Posterior vena cava (tissue), 2 donors: ENCODE measurements at regions not wholly inside any gene's neighbourhood (a gene's known extent, or its start where the extent isn't known, plus 50 kb on each side); places are given as distances from the start of the nearest gene placed in this dataset.

Experiments
- DNase-seq: peaks from one replicate; pipeline ENCODE4 v3.0.0-alpha.2; 2020; ENCODE audit warnings: low spot score
- intact Hi-C, 2 donors: fragments of 100-400 bp; cut with DNase I; formaldehyde crosslinking; loops; one replicate each; pipeline versions ENCODE4 v1.14.1 to v1.14.2; 2022 to 2023
- donor health status: DM: yes; HTN: yes; CAD: no.
- donor health status: DM: yes; HTN: yes; CAD: no.

DNA sequence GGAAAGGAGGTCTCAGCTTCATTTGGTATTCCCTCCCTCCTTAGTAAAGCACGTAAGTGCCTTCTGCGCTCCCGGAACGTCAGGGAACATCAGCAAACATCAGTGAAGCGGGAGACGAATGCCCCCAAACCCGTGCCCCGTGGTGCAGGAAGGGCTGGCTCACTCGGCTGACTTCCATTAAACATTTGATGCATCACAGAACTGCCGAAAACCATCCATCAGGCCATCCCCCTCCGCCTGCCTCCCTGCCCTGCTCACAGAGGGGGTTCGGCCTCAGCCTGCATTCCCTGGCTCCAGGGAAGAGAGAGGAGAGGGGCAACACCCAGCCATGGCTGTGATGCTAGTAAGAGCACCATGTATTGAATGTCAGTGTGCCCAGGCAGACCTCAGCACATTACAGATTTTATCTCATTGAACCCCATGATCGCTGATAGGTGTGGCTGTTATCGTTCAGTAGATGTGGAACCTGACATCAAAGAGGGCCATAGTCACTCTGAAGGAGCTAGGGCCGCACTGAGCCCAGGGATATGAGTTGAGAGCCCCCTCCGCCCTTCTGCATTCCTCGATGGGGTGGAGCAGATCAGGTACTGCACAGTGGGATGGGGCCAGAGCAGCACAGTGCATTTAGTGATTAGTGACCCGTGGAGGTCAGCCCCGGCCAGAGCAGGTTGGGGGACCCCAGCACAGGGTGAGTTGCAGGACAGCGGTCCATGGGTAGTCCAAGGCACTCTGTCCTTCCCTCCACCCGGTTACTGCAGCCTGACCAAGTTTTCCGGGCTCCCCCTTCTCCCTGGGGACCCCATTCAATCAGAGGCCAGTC is 146.4 kb downstream of the RPS24 start:
- peak; percentile 67 for DNase-seq
- intact Hi-C loops: loop anchor here in 1 of 2 donors (5.0 kb wide), 1 partner anchor 407 kb away; no protein-coding TSS in a partner anchor

DNA sequence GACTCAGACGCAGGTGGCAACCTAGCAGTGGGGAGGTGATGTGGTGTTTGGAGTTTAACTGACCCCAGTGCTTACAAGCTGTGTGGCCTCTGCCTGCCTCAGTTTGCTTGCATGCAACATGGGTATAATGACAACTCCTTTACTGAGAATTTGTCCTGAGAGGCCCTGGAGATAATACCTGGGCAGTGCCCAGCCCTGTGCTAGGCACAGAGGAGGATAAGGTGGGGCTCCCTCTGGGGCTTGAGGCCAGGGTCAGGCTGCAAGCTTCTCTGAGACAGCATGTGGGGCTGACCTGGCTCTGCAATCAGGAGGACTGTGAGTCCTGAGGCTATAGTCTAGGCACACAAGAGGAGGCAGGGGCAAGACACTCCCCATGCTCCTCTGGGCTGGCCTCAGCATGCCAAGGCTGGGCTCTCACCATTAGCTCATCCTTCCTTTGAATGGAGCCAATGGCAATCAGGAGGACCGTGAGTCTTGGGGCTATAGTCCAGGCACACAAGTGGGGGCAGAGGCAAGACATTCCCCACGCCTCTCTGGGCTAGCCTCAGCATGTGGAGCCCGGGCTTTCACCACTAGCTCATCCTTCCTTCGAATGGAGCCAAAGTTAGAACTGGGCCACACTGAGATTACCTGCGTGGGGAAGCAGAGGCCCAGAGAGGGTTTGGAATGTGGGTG is 147.9 kb downstream of the RPS24 start:
- intact Hi-C loops: no loop called here
- DNase-seq: peak; percentile 62

DNA sequence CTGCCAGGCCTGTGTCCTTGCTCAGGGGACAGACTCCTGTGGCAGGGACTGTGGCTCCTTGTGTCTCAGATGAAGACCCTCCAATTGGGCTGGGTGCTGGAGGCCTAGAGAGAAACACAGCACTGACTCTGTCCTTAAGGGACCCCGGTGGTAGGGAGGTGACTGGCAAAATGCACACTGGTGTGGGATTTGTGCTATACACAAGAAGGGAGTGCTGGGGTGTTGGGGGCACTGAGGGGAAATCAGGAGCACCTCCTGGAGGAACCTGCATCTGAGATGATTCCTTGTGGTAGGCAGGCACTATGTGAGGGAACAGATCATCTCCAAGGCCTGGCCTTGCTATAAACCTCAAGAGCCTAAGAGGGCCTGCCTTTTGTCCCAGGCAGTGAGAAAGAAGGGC is 149.2 kb downstream of the RPS24 start:
- DNase-seq: peak; percentile 54
- intact Hi-C loops: no loop called here

DNA sequence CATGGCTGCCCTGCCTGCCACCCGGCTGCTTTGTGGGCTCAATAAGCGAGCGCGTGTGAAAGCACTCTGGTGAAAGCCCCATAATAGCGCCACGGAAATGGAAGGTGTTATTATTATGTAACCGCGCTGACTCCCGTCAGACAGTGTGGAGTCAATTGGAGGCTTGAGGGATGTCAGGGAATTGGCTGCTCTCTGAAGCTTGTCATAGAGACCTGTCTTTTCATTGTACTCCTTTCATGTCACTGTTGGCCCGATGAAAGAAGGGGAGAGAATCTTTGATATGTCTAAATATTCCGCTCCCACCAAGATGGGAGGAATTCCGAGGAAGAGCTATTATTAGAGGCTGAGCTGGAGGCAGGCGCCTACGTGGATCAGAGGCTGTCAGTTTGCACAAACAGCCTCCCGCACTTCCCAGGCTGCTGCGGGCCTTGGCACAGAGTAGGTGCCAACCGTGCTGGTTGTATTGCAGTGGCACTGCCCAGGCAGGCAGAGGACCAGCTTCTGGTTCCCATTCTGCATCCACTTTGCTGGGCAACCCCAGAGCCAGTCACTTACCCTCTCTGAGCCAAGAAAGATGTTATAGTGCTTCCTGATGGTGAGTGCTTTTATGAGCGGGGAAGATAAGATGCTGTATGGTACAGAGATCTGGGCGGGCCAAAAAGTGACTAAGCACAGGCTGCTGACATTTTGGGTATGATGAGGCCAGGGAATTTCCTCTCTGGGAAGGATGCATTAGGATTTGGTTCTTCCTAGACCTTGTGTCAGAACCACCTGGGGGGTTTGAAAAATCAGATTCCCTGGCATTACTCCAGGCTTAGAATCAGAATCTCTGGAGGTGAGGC is 151.4 kb downstream of the RPS24 start:
- intact Hi-C loops: no loop called here
- DNase-seq: peak; percentile 60

DNA sequence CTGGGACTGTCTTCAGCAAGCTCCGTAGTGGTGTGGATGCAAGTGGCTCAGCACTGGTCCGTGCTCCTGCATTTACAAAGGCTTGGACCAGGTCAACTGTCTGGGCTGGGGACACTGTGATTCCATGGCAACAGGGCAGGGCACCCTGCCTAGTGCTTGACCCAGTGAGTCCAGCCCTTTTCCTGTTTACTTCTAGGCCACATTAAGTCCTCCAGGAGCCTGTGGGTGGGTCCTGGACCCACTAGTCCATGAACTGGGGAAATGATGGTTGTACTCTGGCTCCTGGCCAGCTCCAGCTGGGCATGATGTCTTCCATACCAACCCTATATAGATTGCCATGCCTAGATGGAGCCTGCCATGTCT is 152.0 kb downstream of the RPS24 start:
- intact Hi-C loops: no loop called here
- peak; percentile 79 for DNase-seq

DNA sequence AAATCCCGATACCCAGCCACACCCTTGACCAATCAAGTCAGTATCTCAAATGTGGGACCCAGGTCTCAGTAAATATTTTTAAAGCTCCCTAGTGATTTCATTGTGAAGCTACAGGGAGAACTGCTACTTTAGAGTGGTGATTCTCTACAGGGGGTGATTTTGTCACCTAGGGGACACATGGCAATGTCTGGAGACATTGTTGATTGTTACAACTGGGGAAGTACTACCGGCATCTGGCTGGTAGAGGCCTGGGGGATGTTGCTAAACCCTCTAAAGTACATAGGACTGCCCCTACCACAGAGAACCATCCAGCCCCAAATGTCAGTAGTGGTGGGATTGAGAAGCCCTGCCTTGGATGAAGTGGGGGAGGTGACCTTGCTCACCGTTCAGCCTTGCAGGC is 152.9 kb downstream of the RPS24 start:
- intact Hi-C loops: no loop called here
- DNase-seq: peak; percentile 18

DNA sequence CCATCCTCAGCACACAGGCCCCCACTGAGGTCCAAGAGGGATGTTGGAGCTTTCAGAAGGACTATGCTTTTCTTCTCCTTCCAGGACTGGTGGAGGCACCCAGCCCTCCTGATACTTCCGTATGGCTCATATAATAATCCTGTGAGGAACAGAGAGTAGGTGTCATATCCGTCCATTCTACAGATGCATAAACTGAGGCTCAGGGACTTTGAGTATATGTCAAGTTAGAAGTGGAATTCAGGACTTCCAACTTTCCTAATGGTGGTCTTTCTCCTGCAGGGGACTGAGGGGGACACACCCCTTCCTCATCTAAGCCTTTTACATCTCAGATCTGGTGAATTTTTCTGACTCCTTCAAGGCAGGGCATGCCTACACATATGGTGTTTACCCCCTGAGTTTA is 153.7 kb downstream of the RPS24 start:
- intact Hi-C loops: no loop called here
- DNase-seq: no peak

DNA sequence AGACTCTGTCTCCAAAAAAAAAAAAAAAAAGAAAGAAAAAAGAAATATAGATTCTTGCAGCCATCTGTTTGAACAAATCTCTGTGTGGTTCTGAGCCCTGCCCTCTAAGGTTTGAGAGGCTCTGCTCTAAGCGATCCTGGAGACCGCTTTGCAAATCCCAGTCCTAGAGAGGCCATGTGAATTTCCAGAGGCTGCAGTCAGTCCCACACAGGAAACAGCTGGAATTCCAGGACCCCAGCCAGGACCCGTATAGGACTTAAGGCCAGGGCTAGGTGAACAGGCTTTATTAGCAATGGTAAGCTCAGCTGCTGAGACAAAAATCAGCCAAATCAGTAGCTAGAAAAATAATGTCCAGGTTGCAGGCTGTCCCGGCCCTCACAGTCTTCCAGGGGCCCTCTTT is 154.8 kb downstream of the RPS24 start:
- intact Hi-C loops: no loop called here
- peak; percentile 18 for DNase-seq

DNA sequence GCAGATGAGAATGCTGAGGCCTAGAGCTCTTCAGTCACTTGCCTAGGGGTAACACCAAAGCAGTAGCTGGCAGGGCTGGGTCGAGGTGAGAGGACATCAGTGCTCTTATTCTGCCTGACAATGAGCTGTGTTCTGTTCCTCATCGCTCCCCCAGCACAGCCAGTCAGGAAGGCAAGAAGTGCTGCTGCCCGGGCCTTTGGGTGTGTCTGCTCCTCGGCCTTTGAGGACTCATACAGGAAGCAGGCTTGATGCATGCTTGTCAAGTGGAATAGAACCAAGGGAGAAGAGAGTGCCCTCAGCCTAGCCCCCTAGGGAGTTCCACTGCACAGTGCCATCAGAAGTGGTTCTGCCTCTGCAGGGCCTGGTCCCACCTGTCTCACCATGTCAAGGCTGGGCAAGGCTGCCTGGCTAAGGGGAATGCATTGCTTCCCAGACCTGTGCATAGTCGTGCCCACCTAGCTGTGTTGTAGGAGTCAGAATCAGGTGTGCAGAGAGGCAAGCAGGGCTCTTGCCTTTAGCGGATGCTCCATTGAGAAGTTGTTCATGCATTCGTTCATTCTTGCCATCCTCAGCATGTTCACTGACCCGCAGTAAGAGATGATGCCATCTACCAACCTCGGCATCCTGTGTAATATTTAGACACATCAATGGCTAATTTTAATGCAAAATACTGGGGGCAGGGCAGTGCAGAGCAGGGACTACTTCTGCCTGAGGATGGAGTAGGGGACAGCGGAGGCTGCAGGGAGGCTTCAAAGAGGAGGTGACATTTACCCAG is 156.6 kb downstream of the RPS24 start:
- peak; percentile 62 for DNase-seq
- intact Hi-C loops: no loop called here

DNA sequence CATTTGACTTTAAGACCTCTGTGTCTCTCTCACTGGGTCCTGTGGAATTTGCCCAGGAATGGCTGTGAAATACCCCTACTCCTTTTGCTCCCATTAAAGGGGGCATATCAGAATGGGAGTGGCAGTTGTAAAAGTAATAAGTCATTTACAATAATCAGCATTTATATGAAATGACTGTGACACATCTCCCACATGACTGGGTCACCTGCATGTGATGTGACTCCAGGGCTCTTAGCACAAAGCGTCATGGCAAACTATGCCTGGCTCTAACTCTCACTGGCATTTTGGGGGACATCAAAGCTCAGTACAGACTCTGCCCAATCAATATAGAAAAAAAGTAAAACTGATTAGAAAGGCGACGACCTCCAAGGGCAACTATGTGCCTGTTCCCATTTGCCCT is 157.6 kb downstream of the RPS24 start:
- peak; percentile 13 for DNase-seq
- intact Hi-C loops: no loop called here

DNA sequence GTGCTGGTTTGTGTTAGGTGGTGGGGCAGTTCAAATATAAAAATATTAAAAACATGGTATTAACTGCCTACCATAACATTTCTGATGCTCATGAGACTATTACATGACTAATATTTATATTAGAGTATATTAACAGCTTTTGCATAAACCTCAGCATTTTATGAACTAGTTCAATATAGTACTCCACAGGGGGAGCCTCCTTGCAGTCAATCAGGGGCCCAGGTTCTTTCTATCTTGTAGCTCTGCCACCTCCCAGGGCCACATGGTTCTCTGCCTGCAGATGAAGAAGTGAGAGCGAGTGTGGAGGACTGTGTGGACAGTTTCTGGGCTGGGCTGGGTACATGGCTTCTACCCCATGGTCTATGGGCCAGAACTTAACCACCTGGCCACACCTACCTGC is 159.5 kb downstream of the RPS24 start:
- peak; percentile 45 for DNase-seq
- intact Hi-C loops: no loop called here

DNA sequence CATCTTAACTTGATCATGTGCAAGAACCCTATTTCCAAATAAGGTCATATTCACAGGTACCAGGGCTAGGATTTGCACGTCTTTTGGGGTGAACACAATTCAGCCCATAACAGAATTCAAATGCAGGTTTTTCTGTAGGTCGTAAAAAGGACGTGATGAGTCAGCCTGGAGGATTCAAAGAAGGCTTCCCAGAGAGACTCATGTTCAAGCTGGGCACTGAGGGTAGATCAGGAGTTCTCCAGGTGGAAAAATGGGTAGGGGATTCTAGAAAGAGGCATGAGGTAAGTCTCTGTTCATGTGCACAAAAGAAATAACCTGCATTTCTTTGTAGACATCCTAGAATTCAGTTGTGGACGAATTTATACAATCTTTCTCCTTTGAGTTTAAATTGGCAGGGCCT is 160.4 kb downstream of the RPS24 start:
- intact Hi-C loops: no loop called here

DNA sequence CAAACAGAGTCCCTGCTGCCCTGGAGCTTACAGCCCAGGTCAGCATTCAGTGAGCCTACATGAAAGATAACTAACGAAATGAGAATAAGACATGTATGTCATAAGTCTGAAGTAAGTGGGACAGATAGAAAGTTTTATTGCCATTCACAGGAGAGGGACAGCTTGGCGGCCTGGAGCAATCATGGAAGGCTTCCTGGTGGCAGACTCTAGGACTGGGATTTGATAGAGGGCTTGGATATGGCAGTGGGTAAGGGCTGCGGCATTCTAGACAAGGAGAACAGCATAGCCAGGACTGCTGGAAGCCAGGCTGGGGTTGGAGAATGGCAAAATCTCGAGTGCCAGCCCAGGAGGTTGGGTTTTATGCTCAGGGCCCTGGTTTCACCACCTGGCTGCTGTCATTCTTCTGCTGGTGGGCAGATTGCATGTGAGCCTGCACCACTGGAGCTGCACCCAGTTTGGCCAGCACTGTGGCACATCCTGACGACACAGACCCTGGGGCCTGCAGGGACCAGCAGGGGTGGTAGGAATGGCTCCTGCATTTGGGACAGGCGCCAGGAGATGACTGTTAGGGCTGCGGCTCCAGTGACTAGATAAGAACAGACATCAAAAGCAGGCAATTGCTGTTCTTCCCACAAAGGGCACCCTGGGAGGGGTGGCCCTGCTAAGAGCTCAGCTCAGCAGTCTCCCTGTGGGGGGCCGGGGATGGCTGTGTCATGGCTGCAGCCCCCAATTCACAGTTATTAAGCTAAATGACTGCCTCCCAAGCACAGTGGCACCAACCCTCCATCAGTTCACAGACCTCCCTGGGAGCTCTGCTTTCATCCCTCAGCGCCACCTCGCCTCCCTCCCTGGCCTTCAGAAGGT is 161.1 kb downstream of the RPS24 start:
- intact Hi-C loops: no loop called here
- DNase-seq: peak; percentile 55

More for the DNA sequence above, 160.4 kb downstream of the RPS24 start:
- DNase-seq: no peak

DNA sequence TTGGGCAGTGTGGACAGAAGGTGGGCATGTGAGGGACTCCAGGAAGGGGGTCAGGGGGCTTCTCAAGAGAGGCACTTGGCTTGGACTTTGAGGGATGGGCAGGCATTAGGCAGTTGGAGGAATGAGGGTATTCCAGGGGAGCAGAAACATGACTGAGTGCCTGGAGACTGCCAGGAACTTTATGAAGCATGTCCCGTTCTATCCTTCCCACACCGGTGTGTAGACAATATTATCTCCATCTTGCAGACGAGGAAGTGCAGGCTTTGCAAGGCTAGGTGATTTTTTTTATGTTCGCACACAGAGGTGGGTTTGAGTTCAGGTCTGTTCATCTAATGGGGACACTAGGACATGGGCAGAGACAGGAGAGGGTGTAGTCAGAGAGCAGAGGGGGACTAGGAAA is 162.7 kb downstream of the RPS24 start:
- intact Hi-C loops: no loop called here
- DNase-seq: no peak

DNA sequence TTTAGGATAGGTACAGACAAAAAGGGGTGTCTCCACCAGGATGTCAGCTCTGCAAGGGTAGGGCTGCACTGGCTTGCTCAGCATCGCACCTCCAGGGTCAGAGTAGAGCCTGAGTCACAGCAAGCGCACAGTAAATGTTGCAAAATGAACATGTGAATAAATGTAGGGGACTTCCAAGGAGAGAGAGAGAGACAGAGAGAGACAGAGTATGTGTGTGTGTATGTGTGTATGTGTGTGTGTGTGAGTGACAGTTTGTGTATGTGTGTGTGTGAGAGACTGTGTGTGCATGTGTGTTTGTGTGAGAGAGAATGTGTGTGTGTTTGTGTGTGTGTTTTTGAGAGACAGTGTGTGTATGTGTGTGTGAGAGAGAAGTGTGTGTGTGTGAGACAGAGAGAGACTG is 163.3 kb downstream of the RPS24 start:
- peak; percentile 18 for DNase-seq
- intact Hi-C loops: no loop called here

DNA sequence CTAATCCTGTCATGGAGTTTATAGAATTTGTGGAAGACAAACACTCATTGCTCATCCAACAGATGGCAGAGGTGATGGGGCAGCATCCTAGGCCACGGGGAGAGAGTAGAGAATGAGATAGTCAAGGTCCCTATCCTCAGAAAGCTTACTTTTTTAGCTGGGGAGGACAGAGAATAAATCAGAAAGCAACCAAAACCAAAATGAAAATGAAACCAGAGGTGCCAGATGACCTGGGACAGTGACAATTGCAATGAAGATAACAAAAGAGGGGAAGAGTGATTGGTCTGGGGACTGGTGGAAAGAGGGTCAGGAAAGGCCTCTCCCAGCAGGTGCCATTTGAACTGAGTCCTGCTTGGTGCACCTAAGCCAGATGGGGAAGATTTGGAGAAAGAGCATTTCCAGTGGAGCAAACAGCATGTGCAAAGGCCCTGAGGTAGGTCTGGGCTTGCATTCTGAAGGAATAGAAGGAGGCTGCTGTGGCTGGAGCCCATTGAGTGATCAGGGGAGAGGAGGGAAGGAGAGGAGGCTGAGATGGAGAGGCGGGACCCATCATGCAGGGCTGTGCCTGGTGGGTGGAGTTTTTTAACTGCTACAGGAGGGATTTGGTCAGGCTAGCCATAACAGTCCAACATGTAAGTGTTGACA is 164.1 kb downstream of the RPS24 start:
- DNase-seq: no peak
- intact Hi-C loops: loop anchor here in 1 of 2 donors (2.0 kb wide), 1 partner anchor 129 kb away; no protein-coding TSS in a partner anchor

DNA sequence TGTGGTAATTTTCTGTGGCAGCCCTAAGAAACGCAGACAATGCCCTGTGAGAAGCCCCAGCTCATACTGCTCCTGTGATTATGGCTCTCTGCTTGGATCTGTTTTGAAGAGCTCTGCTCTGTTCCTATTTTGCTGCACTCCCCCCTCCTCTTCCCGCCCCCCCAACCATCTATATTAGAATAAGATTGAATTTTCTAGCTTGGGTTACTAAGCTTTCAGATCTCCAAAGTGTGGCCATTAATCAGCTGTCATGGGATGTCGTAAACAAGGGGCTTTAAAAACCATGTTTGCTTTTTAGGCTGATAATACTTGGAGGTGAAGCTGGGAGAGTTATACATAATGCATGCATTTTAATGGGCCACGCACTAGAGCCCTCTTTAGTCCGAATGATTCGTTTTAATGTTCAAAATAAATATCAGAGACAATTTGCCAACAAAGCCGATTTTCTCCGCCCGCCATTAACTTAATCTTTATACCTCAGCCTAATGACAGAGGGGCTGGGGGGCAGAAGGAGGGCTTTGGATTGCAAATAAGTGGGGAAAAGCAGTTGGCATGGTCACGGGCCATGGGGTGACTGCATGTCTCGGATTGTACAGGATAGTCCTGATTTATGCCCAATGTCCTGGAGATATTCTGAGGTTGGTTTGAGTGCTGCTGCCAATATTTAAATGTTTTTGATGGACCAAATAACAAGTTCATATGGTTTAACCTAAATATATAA is 165.5 kb downstream of the RPS24 start:
- DNase-seq: no peak
- intact Hi-C loops: loop anchor here in 1 of 2 donors (2.0 kb wide), 1 partner anchor 130 kb away; no protein-coding TSS in a partner anchor
